NB4 (cell line): ENCODE measurements at regions not wholly inside any gene's neighbourhood (a gene's known extent, or its start where the extent isn't known, plus 50 kb on each side); places are given as distances from the start of the nearest gene placed in this dataset.
A peak's percentile ranks its signal among the peaks of the same experiment; 100 is the strongest.
"Not testable (repeated sequence)": the region's sequence is repeated elsewhere in the genome, so short reads cannot be mapped to it uniquely, and the experiment has no call there.

Source experiments
- DNase-seq: peaks from one replicate; pipeline ENCODE4 v3.0.0; 2010; ENCODE audit warnings: low read depth
- H3K4me3 ChIP-seq: one replicate; pipeline ENCODE4 v1.5.1; 2011; ENCODE audit warnings: mild to moderate bottlenecking, low read depth, low read length, moderate library complexity
- CTCF ChIP-seq: IDR thresholded peaks from one replicate; pipeline ENCODE4 v1.5.1; 2012; ENCODE audit warnings: low read depth, low read length
- MAX ChIP-seq: IDR thresholded peaks from 2 replicates; pipeline ENCODE4 v1.6.1; 2011; ENCODE audit warnings: low read depth, low read length
- MYC ChIP-seq: IDR thresholded peaks from 2 replicates; pipeline ENCODE4 v1.6.1; 2011; ENCODE audit warnings: low read depth, low read length
- POLR2A ChIP-seq: IDR thresholded peaks from 2 replicates; pipeline ENCODE4 v1.6.1; 2011; ENCODE audit warnings: mild to moderate bottlenecking; ENCODE audit not compliant: insufficient read length; ENCODE audit errors: extremely low read depth

- TF ChIP-seq MYC (no peak), POLR2A (no peak), MAX (no peak), CTCF (no peak)
Measured at GRCh38 chr5:155689406-155689805, 637.6 kb upstream of the SGCD start.

GRCh38 chr5:155696362-155696761 is 630.6 kb upstream of the SGCD start:
- DNase-seq, result no peak
- H3K4me3 ChIP-seq, result no peak overlapping the region
- TF ChIP-seq MAX (no peak), MYC (no peak), CTCF (no peak), POLR2A (no peak)

More at GRCh38 chr5:155689406-155689805, 637.6 kb upstream of the SGCD start:
- DNase-seq, result no peak
- H3K4me3 ChIP-seq, result no peak overlapping the region

GRCh38 chr5:155697236-155697635 is 629.7 kb upstream of the SGCD start:
- no peak for DNase-seq
- no peak overlapping the region for H3K4me3 ChIP-seq
- TF ChIP-seq MAX (no peak), POLR2A (no peak), CTCF (no peak), MYC (no peak)

- no peak for TF ChIP-seq CTCF
- no peak for TF ChIP-seq MAX
- no peak for TF ChIP-seq MYC
- TF ChIP-seq POLR2A, result no peak
- DNase-seq, result peak; percentile 1
- H3K4me3 ChIP-seq, result no peak overlapping the region
Measured at GRCh38 chr5:155699385-155699784, 627.6 kb upstream of the SGCD start.

- peak; percentile 12 for DNase-seq
- no peak overlapping the region for H3K4me3 ChIP-seq
- peak; percentile 2 for TF ChIP-seq CTCF
- no peak for TF ChIP-seq MYC
- no peak for TF ChIP-seq POLR2A
- no peak for TF ChIP-seq MAX
Measured at GRCh38 chr5:155700333-155700732, 626.6 kb upstream of the SGCD start.

GRCh38 chr5:155711882-155712281 is 615.1 kb upstream of the SGCD start:
- no peak for DNase-seq
- TF ChIP-seq POLR2A, result no peak
- no peak for TF ChIP-seq MYC
- no peak for TF ChIP-seq CTCF
- TF ChIP-seq MAX, result no peak
- H3K4me3 ChIP-seq, result no peak overlapping the region

- DNase-seq, H3K4me3 ChIP-seq: not testable (repeated sequence)
Measured at GRCh38 chr5:155714435-155714834, 612.5 kb upstream of the SGCD start.
